Tibial nerve (tissue), 4 donors: ENCODE measurements at regions not wholly inside any gene's neighbourhood (a gene's known extent, or its start where the extent isn't known, plus 50 kb on each side); places are given as distances from the start of the nearest gene placed in this dataset.

Experiments
- EP300 ChIP-seq, 2 donors: sonication (generic); formaldehyde crosslinking; IDR thresholded peaks; one replicate each; pipeline ENCODE4 v1.6.1; 2017; ENCODE audit warnings: antibody characterized with exemption in 2 of 2, mild to moderate bottlenecking in 1 of 2
- POLR2A ChIP-seq, 2 donors: fragments of 450-650 bp; IDR thresholded peaks; one replicate each; pipeline ENCODE4 v1.6.1; 2017; ENCODE audit warnings: antibody characterized with exemption in 2 of 2, mild to moderate bottlenecking in 2 of 2, moderate library complexity in 2 of 2
- TF ChIP-seq, protein P1 (sequence below), 5 experiments: fragments of 200-600 bp in 3 of 5; fragments of 450-650 bp in 2 of 5; sonication (generic) in 3 of 5; IDR thresholded peaks; one replicate each; pipeline ENCODE4 v1.5.1; 2016 to 2019; ENCODE audit warnings: antibody characterized with exemption in 5 of 5, mild to moderate bottlenecking in 3 of 5, moderate library complexity in 2 of 5

GRCh38 chr11:121961321-121961801 is 154.7 kb downstream of the BLID start:
- TF ChIP-seq, protein P1, sequence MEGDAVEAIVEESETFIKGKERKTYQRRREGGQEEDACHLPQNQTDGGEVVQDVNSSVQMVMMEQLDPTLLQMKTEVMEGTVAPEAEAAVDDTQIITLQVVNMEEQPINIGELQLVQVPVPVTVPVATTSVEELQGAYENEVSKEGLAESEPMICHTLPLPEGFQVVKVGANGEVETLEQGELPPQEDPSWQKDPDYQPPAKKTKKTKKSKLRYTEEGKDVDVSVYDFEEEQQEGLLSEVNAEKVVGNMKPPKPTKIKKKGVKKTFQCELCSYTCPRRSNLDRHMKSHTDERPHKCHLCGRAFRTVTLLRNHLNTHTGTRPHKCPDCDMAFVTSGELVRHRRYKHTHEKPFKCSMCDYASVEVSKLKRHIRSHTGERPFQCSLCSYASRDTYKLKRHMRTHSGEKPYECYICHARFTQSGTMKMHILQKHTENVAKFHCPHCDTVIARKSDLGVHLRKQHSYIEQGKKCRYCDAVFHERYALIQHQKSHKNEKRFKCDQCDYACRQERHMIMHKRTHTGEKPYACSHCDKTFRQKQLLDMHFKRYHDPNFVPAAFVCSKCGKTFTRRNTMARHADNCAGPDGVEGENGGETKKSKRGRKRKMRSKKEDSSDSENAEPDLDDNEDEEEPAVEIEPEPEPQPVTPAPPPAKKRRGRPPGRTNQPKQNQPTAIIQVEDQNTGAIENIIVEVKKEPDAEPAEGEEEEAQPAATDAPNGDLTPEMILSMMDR (IDR thresholded peaks at IDR 0.05): no peak
- no peak for TF ChIP-seq POLR2A (IDR thresholded peaks at IDR 0.05)
- no peak for TF ChIP-seq EP300 (IDR thresholded peaks at IDR 0.05)
